GM12878 (cell line): ENCODE measurements at regions not wholly inside any gene's neighbourhood (a gene's known extent, or its start where the extent isn't known, plus 50 kb on each side); places are given as distances from the start of the nearest gene placed in this dataset.

Experiments
- CTCF ChIP-seq, 3 experiments: IDR thresholded peaks in 2 of 3; conservative IDR thresholded peaks in 1 of 3; 2 replicates each; pipeline ENCODE4 v1.5.1; 2011; ENCODE audit warnings: low read depth in 3 of 3, low read length in 3 of 3, mild to moderate bottlenecking in 3 of 3, control low read depth in 2 of 3, moderate library complexity in 2 of 3, inconsistent platforms in 1 of 3, mixed read lengths in 1 of 3; ENCODE audit not compliant: control insufficient read depth in 2 of 3, insufficient read depth in 1 of 3; ENCODE audit errors: extremely low read depth in 1 of 3
- E2F4 ChIP-seq: IDR thresholded peaks from 2 replicates; pipeline ENCODE4 v1.6.1; 2012; ENCODE audit warnings: low read depth, low read length, improper control_type of control experiment
- EP300 ChIP-seq, 2 experiments: fragments of 150-350 bp in 1 of 2; IDR thresholded peaks; 2 replicates each; pipeline ENCODE4 v1.6.1; 2011 to 2012; ENCODE audit warnings: low read depth in 2 of 2, low read length in 2 of 2, borderline replicate concordance in 1 of 2, improper control_type of control experiment in 1 of 2, inconsistent platforms in 1 of 2; ENCODE audit not compliant: control insufficient read depth in 1 of 2
- EZH2 ChIP-seq: IDR thresholded peaks from 2 replicates; pipeline ENCODE4 v1.6.1; 2012; ENCODE audit warnings: low read depth, mild to moderate bottlenecking, control low read depth, inconsistent platforms, low read length, borderline replicate concordance; ENCODE audit not compliant: control insufficient read depth
- JUND ChIP-seq: IDR thresholded peaks from 2 replicates; pipeline ENCODE4 v1.6.1; 2012; ENCODE audit warnings: low read depth, mild to moderate bottlenecking, low read length, improper control_type of control experiment, moderate library complexity
- POLR2A ChIP-seq: IDR thresholded peaks from 2 replicates; pipeline ENCODE4 v1.6.1; 2011; ENCODE audit warnings: low read depth, mild to moderate bottlenecking, low read length
- RCOR1 ChIP-seq: conservative IDR thresholded peaks from 2 replicates; pipeline ENCODE4 v1.6.1; 2012; ENCODE audit warnings: low read depth, low read length, improper control_type of control experiment
- RFX5 ChIP-seq: IDR thresholded peaks from 2 replicates; pipeline ENCODE4 v1.6.1; 2011; ENCODE audit warnings: low read depth, low read length, improper control_type of control experiment
- SMAD1 ChIP-seq: fragments of 450-650 bp; IDR thresholded peaks from 2 replicates; pipeline ENCODE4 v1.6.1; 2018; ENCODE audit warnings: mild to moderate bottlenecking, low read depth; ENCODE audit not compliant: partially characterized antibody
- SMC3 ChIP-seq: IDR thresholded peaks from 2 replicates; pipeline ENCODE4 v1.6.1; 2011; ENCODE audit warnings: low read length, improper control_type of control experiment, borderline replicate concordance
- SP1 ChIP-seq: IDR thresholded peaks from one replicate; pipeline ENCODE4 v1.6.1; 2011; ENCODE audit warnings: low read depth, low read length
- YY1 ChIP-seq: IDR thresholded peaks from 2 replicates; pipeline ENCODE4 v1.6.1; 2011; ENCODE audit warnings: low read depth, mild to moderate bottlenecking, low read length
- ZNF274 ChIP-seq: IDR thresholded peaks from one replicate; pipeline ENCODE4 v1.8.0; 2011; ENCODE audit not compliant: insufficient read length, insufficient read depth
- TF ChIP-seq, protein P1 (sequence below): IDR thresholded peaks from 2 replicates; pipeline ENCODE4 v1.6.1; 2012; ENCODE audit warnings: low read depth, low read length, improper control_type of control experiment

DNA sequence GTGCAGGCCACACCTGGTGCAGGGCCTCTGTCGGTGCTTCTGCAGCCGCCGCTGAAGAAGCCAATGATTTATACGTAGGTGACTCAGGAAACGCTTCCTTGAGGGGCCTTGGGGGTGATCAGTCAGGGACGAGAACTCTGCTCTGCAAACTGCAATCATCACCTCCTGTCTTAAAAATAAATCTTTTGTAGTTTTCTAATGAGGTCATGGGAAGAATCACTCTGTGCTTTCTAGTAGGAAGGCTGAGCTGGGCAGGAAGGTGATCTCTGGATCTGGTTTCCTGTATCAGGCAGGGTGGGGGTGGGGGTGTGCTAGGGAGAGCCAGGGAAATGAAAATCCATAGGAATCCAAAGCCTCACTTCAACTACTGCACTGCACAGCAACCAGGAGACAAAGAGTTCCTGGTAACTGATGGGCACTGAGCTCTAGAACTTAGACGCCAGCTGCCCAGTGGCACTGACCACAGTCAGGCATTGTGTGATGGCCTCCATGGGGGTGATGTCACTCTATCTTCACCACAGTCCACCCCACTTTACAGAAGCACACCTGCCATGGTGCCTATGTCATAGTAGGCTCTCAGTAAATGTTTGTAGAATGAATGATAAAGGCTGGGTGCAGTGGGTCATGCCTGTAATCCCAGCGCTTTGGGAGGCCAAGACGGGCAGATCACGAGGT, 292.4 kb upstream of the PWP1 start:
- TF ChIP-seq YY1 (no peak), EP300 (IDR thresholded peaks at IDR 0.05; ENCODE audit: borderline replicate concordance in 1 of 2, control insufficient read depth in 1 of 2, low read depth in 2 of 2, low read length in 2 of 2) (no peak), ZNF274 (no peak), SMAD1 (no peak), JUND (no peak), EZH2 (no peak), POLR2A (no peak), CTCF (IDR thresholded peaks at IDR 0.05 in 2 of 3, conservative IDR thresholded peaks at IDR 0.05 in 1 of 3; ENCODE audit: control insufficient read depth in 2 of 3, extremely low read depth in 1 of 3, insufficient read depth in 1 of 3, low read depth in 3 of 3, low read length in 3 of 3) (no peak), SP1 (no peak), RCOR1 (no peak), RFX5 (no peak), SMC3 (no peak), E2F4 (no peak)
- TF ChIP-seq, protein P1, sequence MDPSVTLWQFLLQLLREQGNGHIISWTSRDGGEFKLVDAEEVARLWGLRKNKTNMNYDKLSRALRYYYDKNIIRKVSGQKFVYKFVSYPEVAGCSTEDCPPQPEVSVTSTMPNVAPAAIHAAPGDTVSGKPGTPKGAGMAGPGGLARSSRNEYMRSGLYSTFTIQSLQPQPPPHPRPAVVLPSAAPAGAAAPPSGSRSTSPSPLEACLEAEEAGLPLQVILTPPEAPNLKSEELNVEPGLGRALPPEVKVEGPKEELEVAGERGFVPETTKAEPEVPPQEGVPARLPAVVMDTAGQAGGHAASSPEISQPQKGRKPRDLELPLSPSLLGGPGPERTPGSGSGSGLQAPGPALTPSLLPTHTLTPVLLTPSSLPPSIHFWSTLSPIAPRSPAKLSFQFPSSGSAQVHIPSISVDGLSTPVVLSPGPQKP, result no peak
